Fibroblast of pulmonary artery (primary cell): ENCODE measurements at regions not wholly inside any gene's neighbourhood (a gene's known extent, or its start where the extent isn't known, plus 50 kb on each side); places are given as distances from the start of the nearest gene placed in this dataset.
"Not testable (repeated sequence)": the region's sequence is repeated elsewhere in the genome, so short reads cannot be mapped to it uniquely, and the experiment has no call there.

ENCODE experiments used
- DNase-seq: peaks from one replicate; pipeline ENCODE4 v3.0.0-alpha.2; 2010; ENCODE audit warnings: low read depth
- H3K4me3 ChIP-seq: replicated peaks from 2 replicates; pipeline ENCODE4 v1.5.1; 2011; ENCODE audit warnings: low read depth, mild to moderate bottlenecking, control low read depth, low read length, moderate library complexity
- CTCF ChIP-seq: IDR thresholded peaks from 2 replicates; pipeline ENCODE4 v1.5.1; 2011; ENCODE audit warnings: mild to moderate bottlenecking, control low read depth, low read length, inconsistent platforms; ENCODE audit errors: missing control alignments

GRCh38 chr21:14741256-14741655 lies 195.1 kb upstream of the SAMSN1 start:
- no peak for TF ChIP-seq CTCF
- no peak overlapping the region for H3K4me3 ChIP-seq
- no peak for DNase-seq

GRCh38 chr21:14740692-14741091 lies 194.6 kb upstream of the SAMSN1 start:
- H3K4me3 ChIP-seq = no peak overlapping the region
- no peak for TF ChIP-seq CTCF
- no peak for DNase-seq

GRCh38 chr21:14740116-14740515 lies 194.0 kb upstream of the SAMSN1 start:
- no peak for TF ChIP-seq CTCF
- no peak overlapping the region for H3K4me3 ChIP-seq
- no peak for DNase-seq

GRCh38 chr21:14739590-14739989 lies 193.5 kb upstream of the SAMSN1 start:
- no peak overlapping the region for H3K4me3 ChIP-seq
- no peak for TF ChIP-seq CTCF
- no peak for DNase-seq

GRCh38 chr21:14738576-14738975 lies 192.5 kb upstream of the SAMSN1 start:
- H3K4me3 ChIP-seq = not testable (repeated sequence)

GRCh38 chr21:14737922-14738321 lies 191.8 kb upstream of the SAMSN1 start:
- peak; percentile 68 for DNase-seq
- TF ChIP-seq CTCF = peak; percentile 63
- H3K4me3 ChIP-seq = no peak overlapping the region

More at GRCh38 chr21:14738576-14738975, 192.5 kb upstream of the SAMSN1 start:
- DNase-seq = not testable (repeated sequence)

- H3K4me3 ChIP-seq = no peak overlapping the region
- no peak for TF ChIP-seq CTCF
- peak; percentile 3 for DNase-seq
Observed at GRCh38 chr21:14737284-14737691, 191.2 kb upstream of the SAMSN1 start.

- TF ChIP-seq CTCF = no peak
- no peak for DNase-seq
- no peak overlapping the region for H3K4me3 ChIP-seq
Observed at GRCh38 chr21:14736672-14737071, 190.6 kb upstream of the SAMSN1 start.
